CD4-positive, alpha-beta T cell treated with Interleukin-6 for 4 hours (primary cell): ENCODE measurements at regions not wholly inside any gene's neighbourhood (a gene's known extent, or its start where the extent isn't known, plus 50 kb on each side); places are given as distances from the start of the nearest gene placed in this dataset.
A peak's percentile ranks its signal among the peaks of the same experiment; 100 is the strongest.

Experiments
- DNase-seq: peaks from one replicate; pipeline ENCODE4 v3.0.0-alpha.2; 2020; ENCODE audit warnings: mixed read lengths

DNA sequence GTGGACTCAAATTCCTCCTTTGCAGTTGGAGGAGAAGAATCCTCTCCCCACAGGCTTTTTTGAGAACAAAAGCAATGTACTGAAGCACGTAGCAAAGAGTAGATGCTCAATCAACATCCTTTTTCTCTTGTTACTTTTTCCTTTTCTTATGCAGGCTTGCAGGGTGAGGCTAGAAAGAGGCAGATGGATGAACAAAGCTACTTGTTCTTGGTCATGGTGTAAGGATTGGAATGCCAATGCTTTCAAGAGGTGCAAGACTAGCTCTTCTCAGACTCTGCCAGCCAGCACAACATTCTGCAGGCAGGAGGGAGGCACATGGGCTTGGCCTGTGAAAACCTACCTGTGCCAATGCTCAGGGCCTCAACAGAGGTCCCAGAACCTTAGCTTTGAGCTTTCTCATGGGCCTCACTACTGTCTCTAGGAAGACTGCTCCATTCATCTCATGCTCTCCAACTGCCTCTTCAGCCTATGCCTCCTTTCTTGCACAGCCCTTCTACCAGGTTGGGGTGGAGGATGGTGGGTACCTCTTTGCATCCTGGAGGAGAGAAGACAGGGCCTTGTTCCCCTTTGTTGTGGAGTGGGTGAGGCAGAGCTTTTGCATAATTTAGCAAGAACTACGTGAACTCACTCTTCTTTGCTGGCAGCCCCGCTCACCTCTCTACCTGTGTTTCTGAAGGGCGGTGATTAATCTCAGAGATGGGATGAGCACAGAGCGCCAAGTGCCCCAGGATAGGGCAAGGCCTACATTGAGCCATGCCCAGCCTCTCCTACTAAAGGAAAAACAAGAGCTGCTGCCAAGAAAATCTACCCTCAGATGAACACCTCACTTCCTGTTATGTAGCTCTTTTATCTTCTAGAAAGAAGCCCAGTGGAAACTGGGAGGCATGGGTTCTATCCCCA is 1119.7 kb downstream of the VRK1 start:
- DNase-seq, result peak; percentile 12

GRCh38 chr14:97920201-97920600 is 1123.0 kb downstream of the VRK1 start:
- no peak for DNase-seq

DNA sequence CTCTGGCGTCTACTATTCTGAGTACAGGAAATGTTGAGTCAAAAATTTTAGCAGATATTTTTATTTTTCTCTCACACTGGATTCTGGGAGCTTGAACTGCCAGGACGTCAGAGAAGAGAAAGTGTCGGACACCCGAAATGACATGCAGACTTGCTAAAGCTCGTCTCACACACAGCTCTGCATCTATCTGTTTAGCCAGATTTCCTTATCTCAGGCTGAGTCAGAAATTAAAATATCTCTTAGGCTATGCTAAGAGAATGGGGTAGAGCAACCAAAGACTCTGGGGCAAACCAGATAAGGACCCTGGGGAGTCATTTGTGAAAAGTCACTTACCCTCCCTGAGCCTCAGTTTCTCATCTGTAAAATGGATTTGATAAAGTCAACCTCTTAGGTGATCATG is 1124.1 kb downstream of the VRK1 start:
- DNase-seq, result no peak

GRCh38 chr14:97924922-97925613 is 1127.9 kb downstream of the VRK1 start:
- no peak for DNase-seq

GRCh38 chr14:97930166-97930565 is 1133.0 kb downstream of the VRK1 start:
- no peak for DNase-seq

DNA sequence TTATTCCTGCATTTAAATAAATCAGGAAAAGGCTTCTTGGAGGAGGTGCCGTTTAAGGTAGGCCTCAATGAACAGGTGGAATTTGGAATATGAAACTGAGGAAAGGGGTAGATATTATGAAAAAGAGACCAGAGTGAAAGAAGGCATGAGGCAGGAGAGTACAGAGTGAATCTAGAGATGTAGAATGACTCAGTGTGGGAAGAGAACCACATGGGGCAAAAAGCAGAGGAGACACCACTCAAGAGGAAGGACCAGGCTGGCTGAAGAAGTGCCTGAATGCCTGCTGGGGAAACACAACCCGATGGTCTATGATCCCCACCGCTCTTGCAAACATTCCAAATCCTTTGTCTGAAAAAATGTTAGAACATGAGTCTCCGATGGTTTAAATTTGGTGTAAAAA is 1134.1 kb downstream of the VRK1 start:
- no peak for DNase-seq

- DNase-seq, result no peak
Measured at GRCh38 chr14:97942921-97943320, 1145.7 kb downstream of the VRK1 start.

- no peak for DNase-seq
Measured at GRCh38 chr14:97943619-97944018, 1146.4 kb downstream of the VRK1 start.

DNA sequence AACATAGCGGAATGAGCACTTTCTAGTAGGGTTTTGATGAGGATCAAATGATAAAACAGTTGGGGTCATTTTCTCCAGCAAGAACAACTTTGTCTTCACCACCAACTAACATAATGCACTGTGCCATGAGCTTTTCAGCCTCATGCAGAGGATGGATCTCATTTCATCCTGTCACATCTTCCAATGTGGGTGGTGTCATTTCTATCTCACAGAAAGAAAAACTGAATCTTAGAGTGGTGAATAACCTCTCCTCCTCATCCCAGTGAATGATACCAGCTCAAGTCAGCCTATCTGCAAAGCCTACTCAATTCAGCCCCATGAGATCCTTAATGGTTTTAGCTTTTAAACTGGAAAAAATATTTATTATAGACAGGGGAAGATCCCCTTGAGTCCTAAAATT is 1147.2 kb downstream of the VRK1 start:
- DNase-seq, result no peak

- no peak for DNase-seq
Measured at GRCh38 chr14:97945631-97946030, 1148.4 kb downstream of the VRK1 start.

DNA sequence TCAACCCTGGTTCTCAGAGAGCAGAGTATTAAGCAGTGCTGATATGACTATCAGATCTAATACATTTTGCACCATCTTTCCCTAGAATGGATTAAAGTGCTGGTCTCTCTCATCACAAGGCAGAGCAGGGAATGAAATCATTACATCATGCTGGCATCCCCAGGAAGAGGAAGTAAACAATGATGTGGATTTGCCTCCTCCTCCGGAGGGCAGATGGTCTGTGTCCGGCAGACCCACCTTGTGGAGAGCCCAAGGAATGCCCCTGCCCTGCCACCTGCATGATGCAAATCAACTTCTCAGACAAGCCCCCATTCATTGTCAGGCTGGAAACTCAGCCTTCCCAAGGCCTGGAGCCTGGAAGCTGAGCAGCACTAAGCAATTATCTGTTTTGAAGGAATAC is 1149.1 kb downstream of the VRK1 start:
- DNase-seq, result no peak

DNA sequence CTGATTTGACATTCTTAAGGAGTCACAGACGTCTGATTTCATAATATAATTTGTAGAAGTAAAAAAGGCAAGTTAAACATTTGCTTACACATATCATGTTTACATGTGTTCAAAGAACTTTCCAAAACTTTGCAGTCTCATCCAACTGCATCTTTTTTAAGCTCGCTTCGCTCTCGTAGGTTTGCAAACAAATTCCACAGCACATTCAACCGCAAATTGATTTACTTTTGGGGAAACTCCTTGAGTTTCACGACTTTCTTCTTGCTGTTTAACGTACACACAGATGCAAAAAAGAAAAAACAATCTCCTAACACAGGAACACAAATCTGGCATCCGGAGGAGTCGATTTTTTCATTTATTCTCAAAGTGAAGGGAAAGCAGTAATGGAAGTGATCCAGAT is 1149.5 kb downstream of the VRK1 start:
- no peak for DNase-seq

- no peak for DNase-seq
Measured at GRCh38 chr14:97948841-97949240, 1151.7 kb downstream of the VRK1 start.

DNA sequence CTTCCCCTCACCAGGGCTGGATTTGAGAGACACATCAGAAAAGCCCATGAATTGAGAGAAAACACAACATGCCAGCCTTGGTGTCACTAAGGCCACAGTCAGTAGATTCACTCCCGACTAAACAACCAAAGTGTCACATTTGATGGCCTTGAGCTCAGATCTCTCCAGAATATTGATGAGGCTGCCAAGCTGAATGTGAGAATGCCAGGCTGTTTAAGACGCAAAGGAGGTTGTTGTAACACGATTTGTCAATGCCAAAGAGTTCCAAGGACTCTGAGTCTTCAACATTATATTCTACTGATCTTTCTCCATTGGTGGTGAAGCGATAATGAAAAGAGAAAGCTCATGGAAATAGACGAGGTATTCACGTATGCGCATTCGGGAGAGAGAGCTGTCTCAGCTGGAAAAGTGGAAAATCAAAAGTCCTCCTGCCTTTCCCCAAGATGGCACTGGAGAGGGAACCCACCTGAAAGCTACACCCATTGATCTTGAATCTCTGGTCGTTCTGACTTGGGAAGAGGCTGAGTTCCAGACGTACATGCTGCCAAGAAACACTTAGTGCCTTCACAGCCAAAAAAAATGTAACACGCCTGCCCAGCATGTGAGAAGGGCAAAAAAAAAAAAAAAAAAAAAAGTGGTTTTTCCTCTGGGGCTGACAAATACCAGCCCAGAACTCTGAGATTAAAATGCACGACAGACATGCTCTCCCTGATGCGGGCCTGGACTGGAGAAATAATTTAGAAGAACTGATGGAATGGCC is 1159.6 kb downstream of the VRK1 start:
- no peak for DNase-seq

DNA sequence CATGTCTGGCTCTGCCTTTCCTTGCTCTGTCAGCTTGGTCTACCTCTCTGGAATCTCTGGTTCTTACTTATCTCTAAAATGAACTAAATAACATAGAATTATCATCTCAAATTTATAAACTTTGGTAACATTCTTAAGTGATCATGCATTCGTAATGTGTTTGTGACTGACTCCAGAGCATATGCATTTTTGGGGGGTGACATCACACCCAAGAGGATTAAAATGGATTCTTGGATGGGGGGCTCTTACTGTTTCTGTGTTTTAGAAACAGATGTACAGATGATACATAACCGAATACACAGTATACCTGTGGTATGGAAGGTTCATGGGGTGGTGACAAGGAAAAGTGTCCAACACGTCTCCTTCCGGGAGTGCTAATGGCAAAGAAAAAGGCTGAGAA is 1162.1 kb downstream of the VRK1 start:
- no peak for DNase-seq

DNA sequence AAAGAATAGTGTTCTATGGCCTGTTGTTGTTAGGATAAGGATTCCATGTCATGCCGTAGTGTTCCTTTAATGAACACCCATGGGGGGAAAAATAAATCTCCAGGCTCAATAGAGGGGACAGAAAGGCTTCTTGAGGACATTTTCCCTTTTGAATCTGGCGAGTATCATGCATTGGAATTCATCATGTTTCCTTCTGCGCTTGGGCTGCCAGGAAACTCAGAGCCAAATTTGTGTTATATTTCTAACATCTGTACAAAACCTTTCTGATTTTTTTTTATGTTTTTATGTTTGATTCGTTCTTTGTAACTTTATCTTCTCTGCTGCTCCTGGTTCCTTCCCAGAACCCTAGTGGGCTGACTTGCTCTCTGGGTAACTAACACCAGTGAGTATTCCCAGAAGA is 1163.3 kb downstream of the VRK1 start:
- DNase-seq, result no peak

- DNase-seq, result no peak
Measured at GRCh38 chr14:97970222-97970621, 1173.0 kb downstream of the VRK1 start.

GRCh38 chr14:97975216-97975615 is 1178.0 kb downstream of the VRK1 start:
- DNase-seq, result no peak

GRCh38 chr14:97975962-97976361 is 1178.8 kb downstream of the VRK1 start:
- peak; percentile 65 for DNase-seq

DNA sequence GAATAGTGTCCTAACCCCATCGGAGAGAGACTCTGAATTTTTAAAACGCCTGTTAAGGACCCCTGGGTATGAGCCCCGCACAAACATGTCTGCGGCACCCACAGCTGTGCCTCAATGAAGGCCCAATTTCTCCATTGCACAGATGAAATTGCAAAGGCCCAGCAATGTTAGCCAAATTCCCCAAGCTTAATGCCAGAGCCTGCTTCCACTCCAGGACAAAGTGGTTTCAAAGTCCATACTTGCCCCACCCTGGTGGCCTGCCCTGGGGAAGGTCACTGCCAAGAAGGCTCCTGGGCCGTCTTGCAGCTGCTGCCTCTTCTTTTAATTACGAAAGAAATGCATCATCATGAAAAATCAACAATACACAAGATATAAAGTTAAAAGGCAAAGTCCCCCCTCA is 1179.7 kb downstream of the VRK1 start:
- peak; percentile 31 for DNase-seq

GRCh38 chr14:97977651-97978261 is 1180.6 kb downstream of the VRK1 start:
- DNase-seq, result peak; percentile 90

- peak; percentile 88 for DNase-seq
Measured at GRCh38 chr14:97978341-97978740, 1181.2 kb downstream of the VRK1 start.

- no peak for DNase-seq
Measured at GRCh38 chr14:97993508-97994019, 1196.4 kb downstream of the VRK1 start.
